GM18873 (cell line): ENCODE measurements at regions not wholly inside any gene's neighbourhood (a gene's known extent, or its start where the extent isn't known, plus 50 kb on each side); places are given as distances from the start of the nearest gene placed in this dataset.
"Not testable (repeated sequence)": the region's sequence is repeated elsewhere in the genome, so short reads cannot be mapped to it uniquely, and the experiment has no call there.

Experiments used
- ATAC-seq: cut with Tn5 transposase; IDR thresholded peaks from one replicate; pipeline ENCODE4 v1.9.1; 2021; ENCODE audit warnings: mild to moderate bottlenecking, moderate library complexity, moderate number of reproducible peaks; ENCODE audit not compliant: unreplicated experiment, low FRiP score

GRCh38 chr3:125645616-125646015 lies 50.3 kb upstream of the OSBPL11 start:
- no peak for ATAC-seq

DNA sequence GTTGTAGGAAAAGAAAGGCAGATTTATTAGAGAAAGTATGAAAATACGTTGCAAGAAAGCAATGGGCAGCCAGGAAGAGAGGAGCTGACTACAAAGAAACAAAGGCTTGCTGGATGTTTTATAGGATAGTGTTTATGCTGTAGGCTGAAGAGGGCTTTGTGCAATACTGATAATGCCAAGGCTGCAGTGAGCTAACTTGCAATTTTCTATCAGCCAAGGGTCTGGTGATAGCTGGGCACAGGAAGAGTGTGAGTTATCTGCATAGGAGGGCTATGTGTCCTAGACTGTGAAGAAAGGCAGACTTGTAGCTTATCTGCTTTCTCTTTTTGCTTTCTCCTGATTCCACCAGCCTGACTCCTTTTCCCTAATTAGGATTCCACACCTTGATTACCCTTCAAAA lies 51.3 kb upstream of the OSBPL11 start:
- no peak for ATAC-seq

DNA sequence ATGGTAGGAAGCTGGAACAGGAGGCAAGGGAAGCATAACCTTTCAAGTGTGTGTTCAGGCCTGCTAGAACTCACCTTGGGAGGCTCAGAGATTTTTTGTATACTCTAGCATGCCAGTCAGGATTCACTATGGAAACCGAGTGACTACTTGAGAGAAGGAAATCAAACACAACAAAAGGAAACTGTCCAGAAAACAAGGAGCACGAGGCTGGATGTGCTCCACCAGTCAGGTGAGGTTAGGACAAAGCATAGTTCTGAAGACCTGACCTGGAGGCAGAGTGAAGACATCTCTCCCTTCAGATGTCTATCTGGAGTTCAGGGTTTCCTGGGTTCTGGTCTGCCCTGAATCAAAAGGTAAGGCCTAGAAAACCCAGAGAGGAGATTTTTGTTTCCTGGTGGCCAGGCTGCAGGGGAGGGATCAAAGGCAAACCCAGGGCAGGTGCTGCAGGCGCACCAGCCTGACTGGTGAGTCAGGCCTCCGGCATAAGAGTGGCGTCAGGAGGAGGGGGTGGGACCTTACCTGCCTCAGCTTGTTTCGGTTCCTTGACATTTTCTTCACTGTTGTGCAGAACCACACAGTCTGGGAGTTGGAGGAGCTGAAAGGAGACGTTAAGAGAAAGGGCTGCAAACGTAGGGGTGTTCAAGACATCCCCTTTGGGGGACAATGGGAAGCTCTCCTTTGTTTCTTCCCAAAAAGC lies 52.2 kb upstream of the OSBPL11 start:
- no peak for ATAC-seq

- ATAC-seq: no peak
Measured at GRCh38 chr3:125651244-125651643, 55.9 kb upstream of the OSBPL11 start.

GRCh38 chr3:125652349-125652748 lies 57.1 kb upstream of the OSBPL11 start:
- no peak for ATAC-seq

GRCh38 chr3:125654526-125654925 lies 59.2 kb upstream of the OSBPL11 start:
- ATAC-seq: no peak

- no peak for ATAC-seq
Measured at GRCh38 chr3:125662675-125663074, 67.4 kb upstream of the OSBPL11 start.

DNA sequence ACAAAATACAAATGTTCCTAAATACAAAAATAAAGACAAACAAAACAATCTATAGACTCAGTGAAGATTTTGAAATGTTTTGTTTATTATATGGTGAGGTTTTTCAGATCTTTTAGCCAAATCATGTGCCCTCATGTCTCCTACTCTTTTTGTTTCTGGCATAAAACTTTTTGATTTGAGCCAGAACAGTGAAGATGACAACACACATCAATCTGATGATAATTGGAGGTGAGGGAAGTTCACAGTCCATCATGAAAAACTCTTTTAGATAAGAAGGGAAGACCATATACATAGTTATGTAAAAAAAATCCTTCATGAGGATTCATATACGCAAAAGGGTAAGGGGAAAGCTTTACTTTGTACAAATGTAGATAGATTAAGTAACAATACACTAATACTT lies 75.1 kb upstream of the OSBPL11 start:
- no peak for ATAC-seq

GRCh38 chr3:125670945-125671344 lies 75.6 kb upstream of the OSBPL11 start:
- ATAC-seq: no peak

DNA sequence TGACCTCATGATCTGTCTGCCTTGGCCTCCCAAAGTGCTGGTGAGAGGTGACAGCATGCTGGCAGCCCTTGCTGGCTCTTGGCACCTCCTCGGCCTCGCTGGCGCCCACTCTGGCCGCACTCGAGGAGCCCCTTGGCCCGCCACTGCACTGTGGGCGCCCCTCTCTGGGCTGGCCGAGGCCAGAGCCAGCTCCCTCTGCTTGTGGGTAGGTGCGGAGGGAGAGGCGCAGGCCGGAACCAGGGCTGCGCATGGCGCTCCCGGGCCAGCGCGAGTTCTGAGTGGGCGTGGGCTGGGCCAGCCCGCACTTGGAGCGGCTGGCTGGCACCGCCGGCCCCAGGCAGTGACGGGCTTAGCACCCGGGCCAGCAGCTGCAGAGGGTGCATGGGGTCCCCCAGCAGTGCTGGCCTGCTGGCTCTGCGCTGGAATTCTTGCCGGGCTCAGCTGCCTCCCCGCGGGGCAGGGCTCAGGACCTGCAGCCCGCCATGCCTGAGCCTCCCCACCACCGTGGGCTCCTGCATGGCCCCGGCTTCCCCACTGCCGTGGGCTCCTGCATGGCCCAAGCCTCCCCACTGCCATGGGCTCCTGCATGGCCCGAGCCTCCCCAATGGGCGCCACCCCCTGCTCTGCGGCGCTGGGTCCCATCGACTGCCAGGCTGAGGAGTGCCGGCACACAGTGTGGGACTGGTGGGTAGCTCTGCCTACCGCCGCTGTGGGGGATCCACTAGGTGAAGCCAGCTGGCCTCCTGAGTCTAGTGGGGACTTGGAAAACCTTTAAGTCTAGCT lies 76.4 kb upstream of the OSBPL11 start:
- ATAC-seq: no peak

- no peak for ATAC-seq
Measured at GRCh38 chr3:125675791-125676190, 80.5 kb upstream of the OSBPL11 start.

DNA sequence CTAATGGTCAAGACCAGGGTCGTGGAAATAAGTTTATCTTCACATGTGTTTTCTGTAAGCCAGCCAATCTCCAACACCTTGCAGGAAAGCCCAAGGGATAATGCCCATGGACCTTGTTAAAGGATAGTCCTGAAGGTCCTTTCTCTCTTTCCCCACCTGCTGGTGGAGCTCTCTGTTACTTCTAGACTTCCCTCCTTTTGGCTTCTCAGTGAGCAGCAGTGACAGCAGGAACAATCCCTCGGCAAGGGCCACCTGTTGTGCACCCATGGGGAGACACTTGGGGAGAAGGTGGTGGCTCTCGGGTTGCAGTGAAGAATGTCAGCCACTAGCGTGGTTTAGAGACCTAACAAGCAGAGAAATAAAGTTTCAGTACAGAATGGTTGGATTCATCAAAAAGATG lies 84.0 kb upstream of the OSBPL11 start:
- no peak for ATAC-seq

DNA sequence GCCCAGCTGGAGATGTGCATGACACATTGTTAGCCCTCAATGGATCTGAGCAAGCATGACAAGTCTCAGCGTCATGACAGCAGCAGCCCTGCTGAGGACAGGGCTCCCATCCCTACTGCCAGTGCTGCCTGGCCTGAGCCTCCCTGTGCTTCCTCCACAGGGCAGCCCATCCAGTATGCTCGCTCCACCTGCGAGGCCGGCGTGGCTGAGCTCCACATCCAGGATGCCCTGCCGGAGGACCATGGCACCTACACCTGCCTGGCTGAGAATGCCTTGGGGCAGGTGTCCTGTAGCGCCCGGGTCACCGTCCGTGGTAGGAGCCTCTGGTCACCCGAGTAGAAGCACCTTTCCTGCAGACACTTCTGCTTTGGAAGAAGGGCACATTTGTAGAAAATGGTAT lies 85.8 kb upstream of the OSBPL11 start:
- no peak for ATAC-seq

- ATAC-seq: not testable (repeated sequence)
Measured at GRCh38 chr3:125681906-125682305, 86.6 kb upstream of the OSBPL11 start.

GRCh38 chr3:125682610-125683009 lies 87.3 kb upstream of the OSBPL11 start:
- ATAC-seq: not testable (repeated sequence)

DNA sequence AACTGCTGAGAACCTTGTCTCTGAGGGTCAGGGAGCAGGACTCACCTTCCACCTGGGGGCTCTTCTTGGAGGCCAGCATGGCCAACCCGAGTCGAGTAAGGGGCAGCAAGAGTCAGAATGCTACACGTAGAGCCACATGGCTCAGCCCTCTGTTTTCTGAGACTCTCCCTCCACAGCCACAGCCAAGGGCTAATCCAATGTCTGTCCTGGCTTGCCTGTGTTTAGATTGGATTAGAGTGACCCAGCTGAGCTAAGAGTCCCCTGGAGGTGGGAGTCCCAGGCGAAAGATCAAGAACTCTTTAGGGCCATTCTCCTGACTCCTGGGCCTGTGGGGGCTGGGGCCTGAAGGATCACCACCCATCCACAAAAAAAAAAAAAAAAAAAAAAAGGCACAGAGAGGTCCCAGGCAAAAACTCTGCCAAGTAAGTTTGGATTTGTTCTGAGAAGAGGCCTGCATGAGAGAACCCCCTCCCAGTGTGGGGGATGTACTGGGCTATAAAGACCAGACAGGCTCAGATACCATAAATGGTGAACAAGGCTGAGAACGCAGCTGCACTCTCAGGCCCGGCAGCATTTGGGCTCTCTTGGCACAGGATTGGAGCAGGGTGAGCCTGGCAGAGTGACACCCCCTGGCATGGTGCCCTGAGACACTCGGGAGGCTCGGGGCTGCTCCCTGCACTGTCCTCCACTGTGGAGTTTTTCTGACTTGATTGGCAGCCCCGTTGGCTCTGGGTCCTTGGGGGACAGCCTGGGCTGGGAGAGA lies 88.0 kb upstream of the OSBPL11 start:
- ATAC-seq: no peak

- no peak for ATAC-seq
Measured at GRCh38 chr3:125684199-125684598, 88.9 kb upstream of the OSBPL11 start.

DNA sequence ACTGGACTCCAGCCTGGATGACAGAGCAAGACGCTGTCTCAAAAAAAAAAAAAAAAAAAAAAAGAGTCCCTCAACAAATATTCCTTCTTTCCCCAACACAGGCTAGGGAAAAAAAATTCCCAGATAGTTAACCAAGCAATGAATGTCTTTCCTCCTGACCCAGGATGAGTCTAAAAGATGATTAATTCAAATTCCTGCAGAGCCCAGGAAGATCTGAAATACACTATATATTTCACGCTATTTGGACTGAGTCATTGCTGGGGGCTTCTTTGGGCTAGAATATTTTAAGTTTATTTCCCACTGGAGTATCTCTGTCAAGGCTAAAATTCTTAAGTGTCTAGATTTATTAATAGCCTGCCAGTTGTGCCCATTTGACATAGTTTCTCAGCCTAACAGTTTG lies 90.4 kb upstream of the OSBPL11 start:
- ATAC-seq: not testable (repeated sequence)

DNA sequence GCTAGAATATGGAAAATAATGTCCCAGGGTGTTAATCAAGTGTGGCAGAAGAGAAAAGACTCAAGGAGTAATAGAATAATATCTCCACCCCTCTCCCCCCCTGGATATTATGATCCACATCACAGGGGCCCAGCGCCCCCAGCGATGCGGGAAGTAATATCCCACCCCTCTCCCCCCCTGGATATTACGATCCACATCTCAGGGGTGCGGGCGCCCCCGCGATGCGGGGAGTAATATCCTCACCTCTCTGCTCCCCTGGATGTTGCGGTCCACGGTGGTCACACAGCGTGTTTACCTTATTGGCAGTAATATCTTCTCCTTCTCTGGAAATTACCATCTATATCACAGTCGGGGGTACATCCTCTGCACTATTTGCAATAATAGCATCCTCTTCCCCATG lies 97.1 kb upstream of the OSBPL11 start:
- ATAC-seq: no peak

DNA sequence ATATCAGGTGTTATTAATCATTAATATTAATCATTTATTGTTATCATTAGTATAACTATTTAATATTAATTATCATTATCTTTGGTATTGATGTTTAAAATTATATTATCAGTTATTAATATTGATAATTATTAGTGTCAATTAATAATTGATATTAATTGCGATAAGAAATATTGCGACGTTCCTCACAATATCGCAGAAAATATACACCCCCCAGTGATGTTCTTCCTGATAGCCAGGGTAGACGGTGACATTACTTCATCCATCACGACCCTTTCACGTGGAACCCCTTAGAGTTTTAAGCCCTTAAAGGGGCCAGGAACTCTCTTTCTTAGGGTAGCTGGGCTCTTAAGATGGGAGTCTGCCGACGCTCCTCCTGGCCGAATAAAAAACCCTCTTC lies 98.6 kb upstream of the OSBPL11 start:
- ATAC-seq: no peak

DNA sequence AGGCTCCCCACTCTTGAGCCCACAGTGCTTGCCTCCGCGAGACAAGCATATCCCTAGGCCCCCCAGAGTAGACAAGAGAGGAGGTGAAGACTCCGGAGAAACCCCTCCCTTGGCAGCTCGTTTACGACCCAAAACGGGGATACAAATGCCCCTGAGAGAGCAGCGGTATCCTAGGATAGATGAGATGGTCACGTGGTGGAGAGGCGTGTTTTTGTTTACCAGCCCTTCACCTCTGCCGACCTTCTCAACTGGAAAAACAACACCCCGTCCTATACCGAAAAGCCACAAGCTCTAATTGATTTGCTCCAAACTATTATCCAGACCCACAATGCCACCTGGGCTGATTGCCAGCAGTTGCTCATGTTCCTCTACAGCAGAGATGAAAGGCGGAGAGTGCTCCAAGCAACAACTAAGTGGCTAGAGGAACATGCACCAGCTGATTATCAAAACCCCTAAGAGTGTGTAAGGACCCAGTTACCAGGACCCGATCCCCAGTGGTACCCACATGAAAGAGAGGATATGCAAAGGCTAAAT lies 99.5 kb upstream of the OSBPL11 start:
- ATAC-seq: no peak
